HepG2 (cell line): ENCODE measurements at regions not wholly inside any gene's neighbourhood (a gene's known extent, or its start where the extent isn't known, plus 50 kb on each side); places are given as distances from the start of the nearest gene placed in this dataset.

Source experiments
- ATAC-seq: fragments of 200-7000 bp; cut with Tn5 transposase; 3 replicates; pipeline ENCODE4 v1.9.1; 2020; ENCODE audit warnings: mild to moderate bottlenecking, moderate library complexity
- BruUV-seq: library from RNA; stranded (reverse); fragments of 400-500 nt; replicated peaks from 2 replicates; lab custom pipeline; 2021; lab: Mats Ljungman, UMichigan
- CTCF ChIA-PET: fragments of 300-600 bp; formaldehyde crosslinking; extraction: SDS; loops from one replicate; lab custom pipeline; 2021; ENCODE audit warnings: low total read pairs, inconsistent platforms, low intra/inter-chr PET ratio; lab: Yijun Ruan, JAX
- POLR2A ChIA-PET: fragments of 350-600 bp; sonication (Branson Sonifier 250); formaldehyde crosslinking; loops from one replicate; lab custom pipeline; 2020; ENCODE audit warnings: antibody characterized with exemption, inconsistent platforms; lab: Yijun Ruan, JAX
- DNase-seq: peaks from one replicate; pipeline ENCODE4 v3.0.0-alpha.2; 2015; ENCODE audit warnings: low spot score
- FAIRE-seq: peaks from 3 replicates; lab custom pipeline; 2011; peaks lifted over from hg19 to GRCh38; lab: Jason Lieb, UNC
- H2AFZ ChIP-seq: one replicate; pipeline ENCODE4 v1.6.1; 2011; ENCODE audit warnings: low read length, inconsistent platforms
- H3K27ac ChIP-seq: fragments of 300-600 bp; 3 replicates; pipeline ENCODE4 v1.8.0; 2011; ENCODE audit warnings: mixed run types, mild to moderate bottlenecking, mixed read lengths, low read length, inconsistent platforms; ENCODE audit not compliant: insufficient read depth; ENCODE audit errors: extremely low read length
- H3K27me3 ChIP-seq, 2 experiments: fragments of 200-600 bp in 1 of 2; 2 replicates in 1 of 2; 3 replicates in 1 of 2; pipeline versions ENCODE4 v1.6.0 to v1.8.0; 2011; ENCODE audit warnings: low read length in 2 of 2, mild to moderate bottlenecking in 2 of 2, moderate library complexity in 2 of 2, inconsistent platforms in 1 of 2; ENCODE audit not compliant: insufficient read depth in 2 of 2, control insufficient read depth in 1 of 2
- H3K36me3 ChIP-seq, 2 experiments: fragments of 200-600 bp in 1 of 2; replicated peaks in 1 of 2; 2 replicates in 1 of 2; 3 replicates in 1 of 2; pipeline versions ENCODE4 v1.5.1 to v1.8.0; 2011; ENCODE audit warnings: low read length in 2 of 2, inconsistent platforms in 1 of 2; ENCODE audit not compliant: insufficient read depth in 2 of 2, control insufficient read depth in 1 of 2
- H3K4me1 ChIP-seq: 2 replicates; pipeline ENCODE4 v1.5.1; 2012; ENCODE audit warnings: low read length, inconsistent platforms; ENCODE audit not compliant: insufficient read depth
- H3K4me2 ChIP-seq: 2 replicates; pipeline ENCODE4 v1.6.0; 2011; ENCODE audit warnings: low read depth, low read length, inconsistent platforms
- H3K4me3 ChIP-seq, 3 experiments: fragments of 200-600 bp in 1 of 3; sonication (generic), shearing (Covaris generic) in 1 of 3; replicated peaks in 1 of 3; 2 replicates each; pipeline ENCODE4 v1.5.1; 2011 to 2016; ENCODE audit warnings: low read length in 3 of 3, inconsistent platforms in 2 of 3, low read depth in 2 of 3, mild to moderate bottlenecking in 2 of 3, control low read depth in 1 of 3, mixed read lengths in 1 of 3; ENCODE audit not compliant: insufficient read depth in 1 of 3
- H3K79me2 ChIP-seq: one replicate; pipeline ENCODE4 v1.6.1; 2011; ENCODE audit warnings: low read length, inconsistent platforms; ENCODE audit not compliant: insufficient read depth
- H3K9ac ChIP-seq: 2 replicates; pipeline ENCODE4 v1.6.0; 2011; ENCODE audit warnings: mild to moderate bottlenecking, low read depth, low read length, inconsistent platforms; ENCODE audit not compliant: insufficient read depth
- H3K9me3 ChIP-seq: 2 replicates; pipeline ENCODE4 v1.5.1; 2012; ENCODE audit warnings: mild to moderate bottlenecking, low read length
- H4K20me1 ChIP-seq: 2 replicates; pipeline ENCODE4 v1.6.0; 2011; ENCODE audit warnings: inconsistent platforms, mild to moderate bottlenecking, low read length, moderate library complexity; ENCODE audit not compliant: insufficient read depth
- AHR ChIP-seq: IDR thresholded peaks from 2 replicates; pipeline ENCODE4 v1.6.1; 2018; ENCODE audit warnings: missing genetic modification reagents, missing compliant biosample characterization
- DZIP1 ChIP-seq: sonication (generic); formaldehyde crosslinking; IDR thresholded peaks from 2 replicates; pipeline ENCODE4 v1.5.0; 2020; ENCODE audit warnings: mild to moderate bottlenecking, missing genetic modification reagents
- FOXC1 ChIP-seq: sonication (generic); formaldehyde crosslinking; IDR thresholded peaks from 2 replicates; pipeline ENCODE4 v1.8.0; 2022; ENCODE audit warnings: mild to moderate bottlenecking, missing genetic modification reagents, borderline replicate concordance
- HDAC6 ChIP-seq: fragments of 200-600 bp; sonication (generic); IDR thresholded peaks from 2 replicates; pipeline ENCODE4 v1.7.0; 2017; ENCODE audit warnings: mild to moderate bottlenecking, antibody characterized with exemption, low read length, low read depth
- HOXA3 ChIP-seq: sonication (generic); formaldehyde crosslinking; IDR thresholded peaks from 2 replicates; pipeline ENCODE4 v1.5.0; 2020; ENCODE audit warnings: missing genetic modification reagents
- KDM1A ChIP-seq: IDR thresholded peaks from 2 replicates; pipeline ENCODE4 v1.6.1; 2016; ENCODE audit warnings: missing compliant biosample characterization
- KLF11 ChIP-seq: IDR thresholded peaks from 2 replicates; pipeline ENCODE4 v1.6.1; 2016; ENCODE audit warnings: missing compliant biosample characterization
- MED8 ChIP-seq: sonication (generic); formaldehyde crosslinking; IDR thresholded peaks from 2 replicates; pipeline ENCODE4 v1.8.1; 2023; ENCODE audit warnings: mild to moderate bottlenecking, missing genetic modification reagents; ENCODE audit not compliant: insufficient replicate concordance
- NFE2L1 ChIP-seq: sonication (generic); formaldehyde crosslinking; IDR thresholded peaks from 2 replicates; pipeline ENCODE4 v1.4.0; 2020; ENCODE audit warnings: missing genetic modification reagents, mild to moderate bottlenecking, borderline replicate concordance
- NFYB ChIP-seq: sonication (generic); formaldehyde crosslinking; IDR thresholded peaks from 2 replicates; pipeline ENCODE4 v1.4.0; 2020; ENCODE audit warnings: missing genetic modification reagents
- PHF5A ChIP-seq: IDR thresholded peaks from one replicate; pipeline ENCODE4 v1.6.1; 2018; ENCODE audit warnings: low read depth, missing genetic modification reagents; ENCODE audit not compliant: unreplicated experiment
- RFX3 ChIP-seq: IDR thresholded peaks from 2 replicates; pipeline ENCODE4 v1.6.1; 2016; ENCODE audit warnings: missing biosample characterization, missing genetic modification reagents
- TSC22D2 ChIP-seq: sonication (generic); formaldehyde crosslinking; IDR thresholded peaks from 2 replicates; pipeline ENCODE4 v1.5.1; 2020; ENCODE audit warnings: missing genetic modification reagents, mild to moderate bottlenecking, borderline replicate concordance
- ZNF10 ChIP-seq: sonication (generic); formaldehyde crosslinking; IDR thresholded peaks from 2 replicates; pipeline ENCODE4 v1.4.0; 2020; ENCODE audit warnings: mild to moderate bottlenecking, low read depth, missing genetic modification reagents, borderline replicate concordance
- ZNF670 ChIP-seq: sonication (generic); formaldehyde crosslinking; IDR thresholded peaks from 2 replicates; pipeline ENCODE4 v1.8.0; 2022; ENCODE audit warnings: mild to moderate bottlenecking, missing genetic modification reagents, borderline replicate concordance
- ZNF674 ChIP-seq: sonication (generic); formaldehyde crosslinking; IDR thresholded peaks from 2 replicates; pipeline ENCODE4 v1.5.0; 2020; ENCODE audit warnings: low read depth, mild to moderate bottlenecking, missing genetic modification reagents
- ZNF75D ChIP-seq: sonication (generic); formaldehyde crosslinking; IDR thresholded peaks from 2 replicates; pipeline ENCODE4 v1.8.1; 2023; ENCODE audit warnings: missing genetic modification reagents, mild to moderate bottlenecking, borderline replicate concordance
- WGBS: methylation state at CpG from one replicate; pipeline ENCODE4 v1.1.6; 2017; ENCODE audit warnings: low lambda C conversion rate; 5-methylcytosine and 5-hydroxymethylcytosine counted together
- in situ Hi-C: cut with HindIII; loops from 2 replicates; pipeline ENCODE4 v1.10.0; 2017; ENCODE audit warnings: low pct_unique_long_range_greater_than_20kb; ENCODE audit not compliant: extremely low pct_ligation_motif_present
- intact Hi-C: fragments of 100-400 bp; cut with micrococcal nuclease; formaldehyde crosslinking; loops from one replicate; pipeline ENCODE4 v1.10.0; 2022; ENCODE audit not compliant: unreplicated experiment
- TF ChIP-seq, protein P1 (sequence below): sonication (generic); formaldehyde crosslinking; IDR thresholded peaks from 2 replicates; pipeline ENCODE4 v1.5.0; 2020; ENCODE audit warnings: mild to moderate bottlenecking, missing genetic modification reagents, borderline replicate concordance

DNA sequence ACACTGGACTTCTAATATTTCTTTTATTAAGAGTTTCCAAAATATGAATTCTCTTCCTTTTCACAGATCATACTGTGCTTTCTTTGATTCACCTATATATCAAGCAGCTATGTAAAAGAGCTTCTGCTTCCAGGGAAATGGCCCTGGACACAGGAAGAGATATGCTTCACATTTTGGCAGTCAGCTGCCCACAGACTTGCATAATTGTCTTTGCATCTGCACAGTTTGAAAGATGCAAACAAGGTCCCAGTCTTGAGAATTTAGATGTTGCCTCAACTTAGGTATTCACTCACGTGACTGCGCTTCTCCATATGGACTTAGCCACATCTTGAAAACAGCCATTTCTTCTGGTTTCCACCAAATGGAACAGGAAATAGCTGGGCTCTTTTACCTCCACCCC, 92.3 kb upstream of the POU2AF2 start:
- Histone ChIP-seq H3K4me1 (no peaks in the 10 kb centered on the region), H3K79me2 (no peaks in the 10 kb centered on the region), H3K9ac (no peak overlapping the region), H3K4me2 (no peak overlapping the region), H3K27ac (no peak overlapping the region), H3K9me3 (no peaks in the 10 kb centered on the region), H3K4me3 (no peak overlapping the region), H3K27me3 (0 out of 5 replicates have a peak, but pooled peaks cover 0 to 1% of the 10 kb centered on the region in 2 experiments), H3K36me3 (no peaks in the 10 kb centered on the region), H2AFZ (no peak overlapping the region), H4K20me1 (no peaks in the 10 kb centered on the region)
- ChIA-PET POLR2A (no interaction called here), CTCF (no interaction called here)
- 39% methylated on average over 2 of the region's 2 CpGs for whole genome bisulfite sequencing
- ATAC-seq = no peak
- in situ Hi-C loops = no loop called here
- FAIRE-seq = no peak
- BruUV-seq = no TSS peak
- intact Hi-C loops = no loop called here
- no peak for DNase-seq
- no peak for TF ChIP-seq MED8 (CRISPR knock-in tag)
- TF ChIP-seq KLF11 = no peak
- no peak for TF ChIP-seq NFE2L1 (CRISPR knock-in tag)
- TF ChIP-seq FOXC1 = no peak
- no peak for TF ChIP-seq KDM1A (CRISPR knock-in tag)
- no peak for TF ChIP-seq AHR (CRISPR knock-in tag)
- no peak for TF ChIP-seq PHF5A (CRISPR knock-in tag)
- TF ChIP-seq RFX3 (CRISPR knock-in tag) = no peak
- no peak for TF ChIP-seq ZNF10
- TF ChIP-seq HOXA3 (CRISPR knock-in tag) = no peak
- no peak for TF ChIP-seq HDAC6
- no peak for TF ChIP-seq ZNF75D (CRISPR knock-in tag)
- TF ChIP-seq ZNF674 = no peak
- TF ChIP-seq ZNF670 (CRISPR knock-in tag) = no peak
- no peak for TF ChIP-seq TSC22D2 (CRISPR knock-in tag)
- TF ChIP-seq DZIP1 (CRISPR knock-in tag) = no peak
- no peak for TF ChIP-seq NFYB (CRISPR knock-in tag)
- TF ChIP-seq, protein P1, sequence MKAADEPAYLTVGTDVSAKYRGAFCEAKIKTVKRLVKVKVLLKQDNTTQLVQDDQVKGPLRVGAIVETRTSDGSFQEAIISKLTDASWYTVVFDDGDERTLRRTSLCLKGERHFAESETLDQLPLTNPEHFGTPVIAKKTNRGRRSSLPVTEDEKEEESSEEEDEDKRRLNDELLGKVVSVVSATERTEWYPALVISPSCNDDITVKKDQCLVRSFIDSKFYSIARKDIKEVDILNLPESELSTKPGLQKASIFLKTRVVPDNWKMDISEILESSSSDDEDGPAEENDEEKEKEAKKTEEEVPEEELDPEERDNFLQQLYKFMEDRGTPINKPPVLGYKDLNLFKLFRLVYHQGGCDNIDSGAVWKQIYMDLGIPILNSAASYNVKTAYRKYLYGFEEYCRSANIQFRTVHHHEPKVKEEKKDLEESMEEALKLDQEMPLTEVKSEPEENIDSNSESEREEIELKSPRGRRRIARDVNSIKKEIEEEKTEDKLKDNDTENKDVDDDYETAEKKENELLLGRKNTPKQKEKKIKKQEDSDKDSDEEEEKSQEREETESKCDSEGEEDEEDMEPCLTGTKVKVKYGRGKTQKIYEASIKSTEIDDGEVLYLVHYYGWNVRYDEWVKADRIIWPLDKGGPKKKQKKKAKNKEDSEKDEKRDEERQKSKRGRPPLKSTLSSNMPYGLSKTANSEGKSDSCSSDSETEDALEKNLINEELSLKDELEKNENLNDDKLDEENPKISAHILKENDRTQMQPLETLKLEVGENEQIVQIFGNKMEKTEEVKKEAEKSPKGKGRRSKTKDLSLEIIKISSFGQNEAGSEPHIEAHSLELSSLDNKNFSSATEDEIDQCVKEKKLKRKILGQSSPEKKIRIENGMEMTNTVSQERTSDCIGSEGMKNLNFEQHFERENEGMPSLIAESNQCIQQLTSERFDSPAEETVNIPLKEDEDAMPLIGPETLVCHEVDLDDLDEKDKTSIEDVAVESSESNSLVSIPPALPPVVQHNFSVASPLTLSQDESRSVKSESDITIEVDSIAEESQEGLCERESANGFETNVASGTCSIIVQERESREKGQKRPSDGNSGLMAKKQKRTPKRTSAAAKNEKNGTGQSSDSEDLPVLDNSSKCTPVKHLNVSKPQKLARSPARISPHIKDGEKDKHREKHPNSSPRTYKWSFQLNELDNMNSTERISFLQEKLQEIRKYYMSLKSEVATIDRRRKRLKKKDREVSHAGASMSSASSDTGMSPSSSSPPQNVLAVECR (CRISPR knock-in tag) = no peak
